Endothelial cell of umbilical vein (primary cell): ENCODE measurements at regions not wholly inside any gene's neighbourhood (a gene's known extent, or its start where the extent isn't known, plus 50 kb on each side); places are given as distances from the start of the nearest gene placed in this dataset.

Source experiments
- EZH2 ChIP-seq: IDR thresholded peaks from 2 replicates; pipeline ENCODE4 v1.6.1; 2012; ENCODE audit warnings: borderline replicate concordance, low read depth, mild to moderate bottlenecking, moderate library complexity, low read length, inconsistent platforms; ENCODE audit not compliant: severe bottlenecking
- POLR2A ChIP-seq: IDR thresholded peaks from 2 replicates; pipeline ENCODE4 v1.6.1; 2012; ENCODE audit warnings: low read depth, mild to moderate bottlenecking, control low read depth, low read length

GRCh38 chr2:36192983-36193382, 162.6 kb upstream of the CRIM1 start:
- no peak for TF ChIP-seq EZH2
- TF ChIP-seq POLR2A, result no peak
